Cardiac muscle cell (in vitro differentiated cells and primary cell): ENCODE measurements at regions not wholly inside any gene's neighbourhood (a gene's known extent, or its start where the extent isn't known, plus 50 kb on each side); places are given as distances from the start of the nearest gene placed in this dataset.
A peak's percentile ranks its signal among the peaks of the same experiment; 100 is the strongest.
"Not testable (repeated sequence)": the region's sequence is repeated elsewhere in the genome, so short reads cannot be mapped to it uniquely, and the experiment has no call there.

Source experiments
- DNase-seq, 2 donors: peaks; one replicate each; pipeline versions ENCODE4 v3.0.0 to v3.0.0-alpha.2; 2010 to 2017; ENCODE audit warnings: low read depth in 1 of 2, low spot score in 1 of 2
- H3K27ac ChIP-seq: fragments of 200-600 bp; sonication (generic); 2 replicates; pipeline ENCODE4 v1.5.1; 2016
- H3K27me3 ChIP-seq: fragments of 200-600 bp; sonication (generic); 2 replicates; pipeline ENCODE4 v1.6.0; 2016; ENCODE audit warnings: control low read depth
- H3K36me3 ChIP-seq: fragments of 200-600 bp; sonication (generic); 2 replicates; pipeline ENCODE4 v1.5.1; 2016; ENCODE audit warnings: control low read depth
- H3K4me1 ChIP-seq: fragments of 200-600 bp; sonication (generic); 2 replicates; pipeline ENCODE4 v1.8.1; 2017; ENCODE audit warnings: low read depth, mild to moderate bottlenecking, mixed run types
- H3K4me3 ChIP-seq: fragments of 200-600 bp; sonication (generic); 2 replicates; pipeline ENCODE4 v1.5.1; 2016; ENCODE audit warnings: mild to moderate bottlenecking
- H3K9me3 ChIP-seq: fragments of 200-600 bp; sonication (generic); 2 replicates; pipeline ENCODE4 v1.5.1; 2017; ENCODE audit warnings: low read depth, mild to moderate bottlenecking, control low read depth
- TF ChIP-seq, protein P1 (sequence below): IDR thresholded peaks from 2 replicates; pipeline ENCODE4 v1.5.1; 2012; ENCODE audit warnings: low read depth, mild to moderate bottlenecking, low read length

DNA sequence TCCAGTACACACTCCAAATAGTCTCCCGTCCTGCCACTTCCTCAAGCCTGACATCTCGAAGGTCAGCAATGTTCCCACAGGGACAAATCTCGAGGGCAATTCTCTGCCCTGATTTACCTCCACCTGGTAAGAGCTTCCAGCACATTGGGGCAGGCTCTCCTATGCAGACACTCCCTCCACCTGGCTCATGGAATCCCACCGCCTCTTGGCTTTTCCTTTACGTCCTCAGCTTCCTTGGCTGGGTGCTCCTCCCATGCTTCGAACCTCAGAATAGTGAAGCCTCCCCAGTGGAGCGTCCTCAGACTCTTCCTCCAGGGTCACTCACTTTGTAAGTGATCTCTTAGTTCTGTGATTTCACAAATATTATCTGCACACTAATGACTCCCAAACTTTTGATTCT lies 205.2 kb upstream of the ECI2 start:
- TF ChIP-seq, protein P1, sequence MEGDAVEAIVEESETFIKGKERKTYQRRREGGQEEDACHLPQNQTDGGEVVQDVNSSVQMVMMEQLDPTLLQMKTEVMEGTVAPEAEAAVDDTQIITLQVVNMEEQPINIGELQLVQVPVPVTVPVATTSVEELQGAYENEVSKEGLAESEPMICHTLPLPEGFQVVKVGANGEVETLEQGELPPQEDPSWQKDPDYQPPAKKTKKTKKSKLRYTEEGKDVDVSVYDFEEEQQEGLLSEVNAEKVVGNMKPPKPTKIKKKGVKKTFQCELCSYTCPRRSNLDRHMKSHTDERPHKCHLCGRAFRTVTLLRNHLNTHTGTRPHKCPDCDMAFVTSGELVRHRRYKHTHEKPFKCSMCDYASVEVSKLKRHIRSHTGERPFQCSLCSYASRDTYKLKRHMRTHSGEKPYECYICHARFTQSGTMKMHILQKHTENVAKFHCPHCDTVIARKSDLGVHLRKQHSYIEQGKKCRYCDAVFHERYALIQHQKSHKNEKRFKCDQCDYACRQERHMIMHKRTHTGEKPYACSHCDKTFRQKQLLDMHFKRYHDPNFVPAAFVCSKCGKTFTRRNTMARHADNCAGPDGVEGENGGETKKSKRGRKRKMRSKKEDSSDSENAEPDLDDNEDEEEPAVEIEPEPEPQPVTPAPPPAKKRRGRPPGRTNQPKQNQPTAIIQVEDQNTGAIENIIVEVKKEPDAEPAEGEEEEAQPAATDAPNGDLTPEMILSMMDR: no peak
- Histone ChIP-seq H3K4me1 (peaks cover 3% of the 10 kb centered on the region), H3K36me3 (no peaks in the 10 kb centered on the region), H3K9me3 (no peaks in the 10 kb centered on the region), H3K27ac (no peak overlapping the region), H3K4me3 (no peak overlapping the region), H3K27me3 (no peaks in the 10 kb centered on the region)
- DNase-seq: no peak

DNA sequence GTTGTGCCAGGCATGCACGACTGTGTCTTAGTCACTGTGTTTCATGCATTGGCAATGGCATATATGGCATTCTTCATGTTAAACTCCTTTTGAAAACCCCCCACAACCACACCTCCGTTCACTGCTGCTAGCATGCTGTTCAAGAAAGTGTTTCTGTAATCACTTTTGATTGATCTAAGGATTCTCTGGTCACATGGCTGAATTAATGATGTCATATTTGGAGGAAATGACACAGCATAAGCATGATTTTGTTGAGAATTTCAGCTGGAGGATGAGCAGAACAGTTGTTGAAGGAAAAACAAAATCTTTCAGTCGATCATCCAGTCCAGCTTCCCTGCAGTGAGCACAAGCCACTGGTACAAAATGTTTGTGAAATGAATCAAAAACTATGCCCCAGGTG lies 203.5 kb upstream of the ECI2 start:
- no peak for DNase-seq
- TF ChIP-seq, protein P1: no peak
- Histone ChIP-seq H3K9me3 (no peaks in the 10 kb centered on the region), H3K27ac (no peak overlapping the region), H3K4me1 (no peaks in the 10 kb centered on the region), H3K4me3 (no peak overlapping the region), H3K36me3 (no peaks in the 10 kb centered on the region), H3K27me3 (no peaks in the 10 kb centered on the region)

DNA sequence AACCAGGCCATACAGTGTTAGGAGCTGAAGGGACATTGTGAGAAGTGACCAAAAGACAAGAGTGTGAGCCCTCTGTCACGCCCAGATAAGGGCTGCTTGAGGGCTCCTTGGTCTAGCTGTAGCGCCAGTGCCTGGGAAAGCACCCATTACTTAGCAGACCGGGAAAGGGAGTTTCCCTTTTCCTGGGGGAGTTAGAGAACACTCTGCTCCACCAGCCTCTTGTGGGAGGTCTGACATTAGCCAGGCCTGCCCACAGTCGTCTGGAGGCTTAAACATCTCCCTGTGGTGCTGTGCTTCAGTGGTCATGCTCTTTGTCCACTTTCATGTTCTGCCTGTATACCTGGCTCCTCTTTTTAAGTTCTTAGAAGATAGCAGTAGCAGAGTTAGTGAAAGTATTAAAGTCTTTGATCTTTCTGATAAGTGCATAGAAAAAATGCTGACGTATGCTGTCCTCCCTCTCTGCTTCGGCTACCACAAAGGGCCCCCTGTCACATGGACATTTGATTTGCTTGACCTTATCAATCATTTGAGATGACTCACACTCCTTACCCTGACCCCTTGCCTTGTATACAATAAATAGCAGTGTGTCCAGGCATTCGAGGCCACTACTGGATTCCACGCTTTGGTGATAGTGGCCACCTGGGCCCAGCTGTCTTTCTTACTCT lies 201.5 kb upstream of the ECI2 start:
- TF ChIP-seq, protein P1: no peak
- no peaks in the 10 kb centered on the region for H3K27me3 ChIP-seq
- no peak overlapping the region for H3K4me3 ChIP-seq
- H3K27ac ChIP-seq: no peak overlapping the region
- no peaks in the 10 kb centered on the region for H3K9me3 ChIP-seq
- no peaks in the 10 kb centered on the region for H3K4me1 ChIP-seq
- DNase-seq: peak in 1 of 2 donors; percentile 76
- H3K36me3 ChIP-seq: no peaks in the 10 kb centered on the region

DNA sequence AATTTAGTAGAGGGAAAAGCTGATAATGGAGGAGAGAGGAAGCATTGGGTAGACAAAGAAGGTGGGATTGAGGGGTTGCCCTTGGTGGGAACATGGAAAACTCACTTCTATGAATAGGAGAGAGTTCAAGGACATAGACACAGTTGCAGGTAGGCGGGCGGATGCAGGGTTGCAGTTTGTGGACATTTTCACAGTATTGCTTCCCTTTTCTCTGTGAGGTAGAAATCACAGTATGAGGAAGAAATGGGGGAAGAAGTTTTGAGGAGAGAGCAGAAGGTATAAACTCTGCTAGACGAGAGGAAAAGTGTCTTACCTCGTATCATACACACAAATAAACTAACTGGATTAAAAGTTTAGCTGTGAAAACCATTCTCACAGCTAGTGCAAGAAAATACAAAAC lies 200.7 kb upstream of the ECI2 start:
- no peak for DNase-seq
- H3K4me1 ChIP-seq: no peaks in the 10 kb centered on the region
- TF ChIP-seq, protein P1: no peak
- H3K36me3 ChIP-seq: no peaks in the 10 kb centered on the region
- H3K27me3 ChIP-seq: no peaks in the 10 kb centered on the region
- H3K27ac ChIP-seq: no peak overlapping the region
- H3K4me3 ChIP-seq: no peak overlapping the region
- no peaks in the 10 kb centered on the region for H3K9me3 ChIP-seq

DNA sequence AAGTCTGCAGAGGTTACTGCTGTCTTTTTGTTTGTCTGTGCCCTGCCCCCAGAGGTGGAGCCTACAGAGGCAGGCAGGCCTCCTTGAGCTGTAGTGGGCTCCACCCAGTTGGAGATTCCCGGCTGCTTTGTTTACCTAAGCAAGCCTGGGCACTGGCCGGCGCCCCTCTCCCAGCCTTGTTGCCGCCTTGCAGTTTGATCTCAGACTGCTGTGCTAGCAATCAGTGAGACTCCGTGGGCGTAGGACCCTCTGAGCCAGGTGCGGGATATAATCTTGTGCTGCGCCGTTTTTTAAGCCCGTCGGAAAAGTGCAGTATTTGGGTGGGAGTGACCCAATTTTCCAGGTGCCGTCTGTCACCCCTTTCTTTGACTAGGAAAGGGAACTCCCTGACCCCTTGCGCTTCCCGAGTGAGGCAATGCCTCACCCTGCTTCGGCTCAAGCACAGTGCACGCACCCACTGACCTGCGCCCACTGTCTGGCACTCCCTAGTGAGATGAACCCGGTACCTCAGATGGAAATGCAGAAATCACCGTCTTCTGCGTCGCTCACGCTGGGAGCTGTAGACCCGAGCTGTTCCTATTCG lies 198.9 kb upstream of the ECI2 start:
- H3K4me3 ChIP-seq, H3K4me1 ChIP-seq, H3K36me3 ChIP-seq, H3K9me3 ChIP-seq, H3K27ac ChIP-seq, DNase-seq, H3K27me3 ChIP-seq: not testable (repeated sequence)

DNA sequence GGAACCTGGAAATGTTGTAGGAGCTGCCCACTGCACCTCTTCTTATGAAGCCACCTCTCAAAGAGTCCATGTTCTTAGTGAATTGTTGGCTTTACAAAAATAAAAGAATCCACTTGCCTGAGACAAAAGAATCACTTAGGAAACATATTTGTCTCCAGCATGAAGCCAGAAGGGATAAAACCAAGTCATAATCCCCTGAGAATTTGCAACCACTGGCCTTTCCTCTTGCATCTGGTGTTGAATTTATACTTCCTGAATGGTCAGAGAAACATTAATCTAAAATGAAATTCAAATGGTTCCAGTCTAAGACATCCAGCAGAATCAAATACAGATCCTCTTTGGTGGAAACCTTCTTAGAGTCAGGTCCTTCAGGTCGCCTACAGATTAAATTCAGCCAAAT lies 192.5 kb upstream of the ECI2 start:
- Histone ChIP-seq H3K4me3 (no peak overlapping the region), H3K27me3 (no peaks in the 10 kb centered on the region), H3K36me3 (no peaks in the 10 kb centered on the region), H3K9me3 (no peaks in the 10 kb centered on the region), H3K4me1 (no peaks in the 10 kb centered on the region), H3K27ac (no peak overlapping the region)
- DNase-seq: no peak
- TF ChIP-seq, protein P1: no peak
